SJSA1 (cell line): ENCODE measurements at regions not wholly inside any gene's neighbourhood (a gene's known extent, or its start where the extent isn't known, plus 50 kb on each side); places are given as distances from the start of the nearest gene placed in this dataset.

Experiments
- DNase-seq, 2 experiments: peaks; one replicate each; pipeline ENCODE4 v3.0.0-alpha.2; 2015 to 2020; ENCODE audit warnings: low spot score in 2 of 2, low read depth in 1 of 2
- H3K27ac ChIP-seq: fragments of 250-450 bp; sonication (Bioruptor Pico); 2 replicates; pipeline ENCODE4 v1.5.1; 2020; ENCODE audit warnings: mild to moderate bottlenecking, moderate library complexity
- H3K27me3 ChIP-seq: fragments of 250-450 bp; sonication (Bioruptor Pico); replicated peaks from 2 replicates; pipeline ENCODE4 v1.5.1; 2020; ENCODE audit warnings: mild to moderate bottlenecking, moderate library complexity
- H3K36me3 ChIP-seq: fragments of 250-450 bp; sonication (Bioruptor Pico); 2 replicates; pipeline ENCODE4 v1.5.1; 2020; ENCODE audit warnings: mild to moderate bottlenecking
- H3K4me1 ChIP-seq: fragments of 250-450 bp; sonication (Bioruptor Pico); replicated peaks from 2 replicates; pipeline ENCODE4 v1.6.1; 2021; ENCODE audit warnings: mild to moderate bottlenecking
- H3K4me3 ChIP-seq: fragments of 250-450 bp; sonication (Bioruptor Pico); 2 replicates; pipeline ENCODE4 v1.5.1; 2020; ENCODE audit warnings: mild to moderate bottlenecking
- H3K9me3 ChIP-seq: fragments of 250-450 bp; sonication (Bioruptor Pico); replicated peaks from 2 replicates; pipeline ENCODE4 v1.5.1; 2020; ENCODE audit warnings: mild to moderate bottlenecking

DNA sequence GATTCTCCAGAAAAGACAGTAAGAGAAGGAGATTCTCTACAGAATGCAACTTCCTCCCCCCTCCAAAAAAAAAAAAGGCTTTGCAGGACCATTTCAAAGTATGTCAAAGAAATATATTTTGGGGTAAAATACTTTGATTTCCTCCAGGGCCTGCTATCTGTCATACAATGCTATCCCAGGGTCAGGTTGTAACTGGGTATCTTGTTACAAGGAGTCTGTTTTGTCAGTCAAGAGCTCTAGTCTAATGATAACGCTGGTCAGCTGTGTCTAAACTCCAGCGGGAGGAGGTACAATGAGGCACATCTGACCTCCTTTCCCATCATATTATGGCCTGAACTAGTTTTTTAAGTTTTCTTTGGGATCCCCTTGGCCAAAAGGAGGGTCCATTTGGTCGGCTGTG lies 408.4 kb upstream of the CDH5 start:
- H3K27me3 ChIP-seq, result no peaks in the 10 kb centered on the region; the same call in 1 of the 2 replicates
- no peaks in the 10 kb centered on the region for H3K9me3 ChIP-seq
- DNase-seq, result no peak
- peaks cover 5% of the 10 kb centered on the region for H3K4me1 ChIP-seq
- no peak overlapping the region for H3K4me3 ChIP-seq
- H3K27ac ChIP-seq, result no peak overlapping the region
- no peaks in the 10 kb centered on the region for H3K36me3 ChIP-seq

GRCh38 chr16:65956100-65956499 lies 410.4 kb upstream of the CDH5 start:
- Histone ChIP-seq H3K27me3 (peaks cover 4% of the 10 kb centered on the region; the same call in 1 of the 2 replicates), H3K4me1 (peaks cover 5% of the 10 kb centered on the region), H3K27ac (no peak overlapping the region), H3K36me3 (no peaks in the 10 kb centered on the region), H3K9me3 (no peaks in the 10 kb centered on the region), H3K4me3 (no peak overlapping the region)
- no peak for DNase-seq

GRCh38 chr16:65954446-65954845 lies 412.0 kb upstream of the CDH5 start:
- H3K9me3 ChIP-seq, result no peaks in the 10 kb centered on the region
- H3K4me1 ChIP-seq, result no peaks in the 10 kb centered on the region
- peaks cover 4% of the 10 kb centered on the region; the same call in 1 of the 2 replicates for H3K27me3 ChIP-seq
- H3K36me3 ChIP-seq, result no peaks in the 10 kb centered on the region
- no peak overlapping the region for H3K4me3 ChIP-seq
- H3K27ac ChIP-seq, result no peak overlapping the region
- DNase-seq, result no peak

DNA sequence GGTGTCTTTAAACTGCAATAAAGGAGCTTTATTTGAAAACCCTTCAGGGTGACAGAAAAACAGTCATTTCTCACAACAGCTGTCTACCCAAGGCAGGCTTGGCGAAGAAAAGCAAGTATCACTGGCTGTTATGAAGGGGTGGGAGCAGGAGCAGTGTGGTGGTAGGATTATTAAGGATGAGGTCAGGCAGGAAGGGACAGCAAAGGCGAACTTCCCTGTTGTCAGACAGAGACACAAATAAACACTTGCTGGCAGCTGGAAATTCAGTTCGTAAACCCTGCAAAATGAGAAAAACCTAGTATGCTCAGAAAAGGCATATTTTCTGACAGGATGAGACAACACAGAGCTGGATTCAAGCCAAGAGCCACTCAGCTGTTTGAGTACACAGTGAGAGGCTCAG lies 416.3 kb upstream of the CDH5 start:
- no peak overlapping the region for H3K4me3 ChIP-seq
- no peak overlapping the region for H3K27ac ChIP-seq
- no peaks in the 10 kb centered on the region for H3K36me3 ChIP-seq
- DNase-seq, result no peak
- peaks cover 4% of the 10 kb centered on the region; the same call in 1 of the 2 replicates for H3K27me3 ChIP-seq
- no peaks in the 10 kb centered on the region for H3K4me1 ChIP-seq
- H3K9me3 ChIP-seq, result no peaks in the 10 kb centered on the region

DNA sequence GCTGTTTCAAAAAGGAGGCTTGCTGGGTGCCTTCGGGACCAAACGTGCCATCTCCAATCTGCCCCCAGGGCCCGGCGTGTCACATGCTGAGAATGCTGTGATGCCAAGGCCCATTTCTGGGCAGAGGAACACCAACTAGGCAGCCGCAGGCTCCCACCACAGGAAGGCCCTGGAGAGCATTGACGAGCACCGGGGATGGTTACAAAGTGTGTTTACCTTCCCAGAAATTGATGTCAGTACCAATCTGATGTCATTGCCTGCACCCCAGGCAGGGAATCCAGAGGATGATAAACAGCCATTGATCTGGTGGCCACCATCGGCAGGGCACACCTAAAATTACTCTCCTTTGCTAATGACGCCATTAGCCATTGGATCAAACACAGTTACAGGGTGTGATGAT lies 418.1 kb upstream of the CDH5 start:
- Histone ChIP-seq H3K27me3 (peaks cover 4% of the 10 kb centered on the region; the same call in 1 of the 2 replicates), H3K27ac (no peak overlapping the region), H3K4me1 (no peaks in the 10 kb centered on the region), H3K9me3 (no peaks in the 10 kb centered on the region), H3K4me3 (no peak overlapping the region), H3K36me3 (no peaks in the 10 kb centered on the region)
- no peak for DNase-seq

DNA sequence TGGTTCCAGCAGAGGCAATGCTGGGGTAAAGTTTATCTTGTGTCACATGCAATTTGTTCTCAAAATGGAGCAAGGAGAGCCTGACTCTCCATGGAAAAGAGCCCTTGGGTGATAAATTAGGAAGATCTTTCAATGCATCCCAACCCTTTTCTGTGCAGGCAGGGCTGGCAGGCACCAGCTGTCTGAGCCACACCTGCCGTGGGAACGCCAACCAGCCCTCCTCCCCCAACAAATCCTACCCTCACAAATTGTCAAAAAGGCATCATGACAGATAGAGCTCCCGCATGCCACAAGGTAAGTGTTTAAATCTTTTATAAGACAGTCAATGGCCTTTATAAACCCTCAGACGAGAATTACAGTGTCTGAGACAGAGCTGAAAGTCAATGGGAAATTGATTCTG lies 418.5 kb upstream of the CDH5 start:
- H3K27me3 ChIP-seq, result peaks cover 4% of the 10 kb centered on the region; the same call in 1 of the 2 replicates
- DNase-seq, result no peak

GRCh38 chr16:65945493-65945892 lies 421.0 kb upstream of the CDH5 start:
- H3K9me3 ChIP-seq, result no peaks in the 10 kb centered on the region
- H3K36me3 ChIP-seq, result no peaks in the 10 kb centered on the region
- no peak for DNase-seq
- no peaks in the 10 kb centered on the region for H3K27me3 ChIP-seq
- no peak overlapping the region for H3K4me3 ChIP-seq
- no peaks in the 10 kb centered on the region for H3K4me1 ChIP-seq
- H3K27ac ChIP-seq, result no peak overlapping the region

More for the DNA sequence above, 418.5 kb upstream of the CDH5 start:
- Histone ChIP-seq H3K27ac (no peak overlapping the region), H3K36me3 (no peaks in the 10 kb centered on the region), H3K4me3 (no peak overlapping the region), H3K9me3 (no peaks in the 10 kb centered on the region), H3K4me1 (no peaks in the 10 kb centered on the region)

DNA sequence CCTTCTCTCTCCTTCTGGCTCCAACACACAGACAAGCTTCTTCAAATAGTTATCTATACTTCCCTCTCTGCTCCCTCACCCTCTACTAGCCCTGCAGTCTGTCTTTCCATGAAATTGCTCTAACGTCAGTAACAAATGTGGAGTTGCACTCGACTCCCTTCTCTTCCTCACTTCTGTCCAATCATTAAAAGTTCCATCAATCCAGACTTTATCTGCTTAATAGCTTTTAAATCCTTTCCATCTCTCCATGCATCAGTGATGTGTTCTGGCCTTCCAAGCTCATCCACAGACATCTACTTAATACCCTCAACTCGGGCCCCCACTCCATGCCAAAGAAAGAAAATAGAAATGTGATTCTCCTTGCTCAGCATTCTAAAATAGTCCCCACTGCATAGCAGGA lies 422.1 kb upstream of the CDH5 start:
- Histone ChIP-seq H3K4me1 (no peaks in the 10 kb centered on the region), H3K4me3 (no peak overlapping the region), H3K9me3 (no peaks in the 10 kb centered on the region)

DNA sequence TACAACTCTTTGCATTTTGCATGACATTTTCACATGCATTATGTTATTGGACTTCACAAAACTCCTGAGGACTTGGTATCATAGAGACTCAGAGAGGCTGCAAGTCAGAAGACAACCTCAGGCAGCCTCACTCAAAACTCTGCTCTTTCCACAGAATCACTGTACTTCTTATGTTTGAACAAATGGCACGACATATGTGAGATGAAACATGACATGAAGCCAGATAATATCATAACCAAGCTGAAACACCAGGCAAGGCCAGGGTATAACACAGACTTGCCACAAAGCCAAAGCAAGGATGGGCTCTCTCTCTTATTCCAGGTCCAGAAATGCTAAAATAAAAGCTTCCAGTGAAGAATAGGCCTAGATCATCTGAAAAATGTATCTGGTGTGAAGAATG lies 425.8 kb upstream of the CDH5 start:
- Histone ChIP-seq H3K36me3 (no peaks in the 10 kb centered on the region), H3K27ac (no peak overlapping the region), H3K27me3 (no peaks in the 10 kb centered on the region), H3K4me1 (no peaks in the 10 kb centered on the region; the same call in 1 of the 2 replicates), H3K4me3 (no peak overlapping the region), H3K9me3 (no peaks in the 10 kb centered on the region)
- no peak for DNase-seq

More for the DNA sequence above, 422.1 kb upstream of the CDH5 start:
- H3K27me3 ChIP-seq, result no peaks in the 10 kb centered on the region
- no peak overlapping the region for H3K27ac ChIP-seq
- H3K36me3 ChIP-seq, result no peaks in the 10 kb centered on the region
- no peak for DNase-seq

DNA sequence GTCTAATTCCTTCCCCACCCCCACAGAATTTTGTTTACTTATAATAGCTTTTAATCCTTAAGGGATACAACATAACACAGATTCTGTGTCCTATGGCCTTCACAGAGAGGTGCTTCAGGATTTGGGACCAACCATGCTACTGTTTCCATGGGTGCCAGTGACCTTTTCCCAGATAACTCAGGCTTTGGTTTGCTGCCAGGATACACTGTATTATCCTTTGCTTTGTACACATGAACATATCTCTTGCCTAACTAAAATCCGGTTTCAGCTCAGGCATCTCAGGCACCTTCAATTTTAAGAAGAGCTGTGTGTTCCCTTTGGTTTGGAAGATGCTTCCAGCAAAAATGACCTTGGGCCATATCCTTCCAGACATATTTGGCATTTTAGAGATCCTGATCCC lies 428.4 kb upstream of the CDH5 start:
- H3K36me3 ChIP-seq, result no peaks in the 10 kb centered on the region
- H3K4me3 ChIP-seq, result no peak overlapping the region
- no peaks in the 10 kb centered on the region for H3K9me3 ChIP-seq
- no peaks in the 10 kb centered on the region; the same call in 1 of the 2 replicates for H3K4me1 ChIP-seq
- no peak overlapping the region for H3K27ac ChIP-seq
- H3K27me3 ChIP-seq, result no peaks in the 10 kb centered on the region
- DNase-seq, result no peak

DNA sequence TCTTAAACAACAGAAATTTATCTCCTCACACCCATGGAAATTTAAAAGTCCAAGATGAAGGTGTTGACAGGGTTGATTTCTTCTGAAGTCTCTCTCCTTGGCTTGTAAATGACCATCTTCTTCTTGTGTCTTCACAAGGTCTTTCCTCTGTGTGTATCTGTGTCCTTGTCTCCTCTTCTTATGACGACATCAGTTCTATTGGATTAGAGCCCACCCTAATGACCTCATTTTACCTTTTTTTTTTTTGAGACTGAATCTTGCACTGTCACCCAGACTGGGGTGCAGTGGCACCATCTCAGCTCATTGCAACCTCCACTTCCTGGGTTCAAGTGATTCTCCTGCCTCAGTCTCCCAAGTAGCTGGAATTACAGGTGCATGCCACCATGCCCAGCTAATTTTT lies 429.0 kb upstream of the CDH5 start:
- no peak overlapping the region for H3K27ac ChIP-seq
- no peaks in the 10 kb centered on the region; the same call in 1 of the 2 replicates for H3K4me1 ChIP-seq
- no peak overlapping the region for H3K4me3 ChIP-seq
- H3K9me3 ChIP-seq, result no peaks in the 10 kb centered on the region
- DNase-seq, result no peak
- no peaks in the 10 kb centered on the region for H3K27me3 ChIP-seq
- H3K36me3 ChIP-seq, result no peaks in the 10 kb centered on the region

DNA sequence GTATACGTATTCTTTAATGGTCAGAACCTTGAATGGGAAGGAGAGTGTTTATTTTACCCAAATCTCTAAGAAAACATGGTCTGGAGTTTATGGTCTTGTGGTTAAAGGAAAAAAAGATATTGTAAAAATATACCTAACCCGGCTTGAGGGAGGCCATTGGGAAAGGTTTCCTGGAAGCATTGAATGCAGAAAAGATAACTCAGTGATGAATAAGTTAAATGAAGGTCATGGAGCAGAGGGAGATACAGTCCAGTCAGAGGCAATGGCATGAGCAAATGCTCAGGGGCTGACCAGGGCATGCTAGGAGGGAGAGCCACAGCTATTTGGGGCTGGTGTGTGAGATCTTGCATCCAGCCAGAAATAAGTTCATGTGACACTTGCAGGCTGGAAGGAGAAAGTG lies 430.4 kb upstream of the CDH5 start:
- H3K36me3 ChIP-seq, result no peaks in the 10 kb centered on the region
- H3K9me3 ChIP-seq, result no peaks in the 10 kb centered on the region
- H3K27ac ChIP-seq, result no peak overlapping the region
- DNase-seq, result no peak
- no peaks in the 10 kb centered on the region; the same call in 1 of the 2 replicates for H3K4me1 ChIP-seq
- no peaks in the 10 kb centered on the region for H3K27me3 ChIP-seq
- no peak overlapping the region for H3K4me3 ChIP-seq

DNA sequence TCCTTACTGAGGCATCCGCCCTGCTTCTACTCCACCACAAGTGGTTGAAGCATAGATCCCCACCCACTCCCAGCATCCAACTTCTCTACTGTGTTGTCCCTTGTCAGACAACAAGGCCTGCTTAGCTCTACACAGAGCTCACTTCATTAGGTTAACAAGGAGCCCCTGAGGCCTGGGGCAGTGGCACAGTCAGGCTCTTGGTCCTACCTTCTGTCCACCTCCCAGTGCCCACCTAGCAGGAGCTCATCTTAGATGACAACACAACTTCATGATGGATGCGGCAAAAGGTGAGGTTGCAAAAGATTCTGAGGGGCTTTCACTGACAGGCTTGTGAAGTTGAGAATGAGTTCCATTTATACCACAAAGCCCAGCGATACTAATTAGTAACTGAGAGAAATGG lies 432.0 kb upstream of the CDH5 start:
- H3K27me3 ChIP-seq, result no peaks in the 10 kb centered on the region
- H3K4me3 ChIP-seq, result no peak overlapping the region
- no peak overlapping the region for H3K27ac ChIP-seq
- H3K4me1 ChIP-seq, result no peaks in the 10 kb centered on the region; the same call in 1 of the 2 replicates
- H3K9me3 ChIP-seq, result no peaks in the 10 kb centered on the region
- DNase-seq, result no peak
- H3K36me3 ChIP-seq, result no peaks in the 10 kb centered on the region

- H3K9me3 ChIP-seq, result no peaks in the 10 kb centered on the region
- no peaks in the 10 kb centered on the region for H3K27me3 ChIP-seq
- H3K4me1 ChIP-seq, result no peaks in the 10 kb centered on the region; the same call in 1 of the 2 replicates
- H3K4me3 ChIP-seq, result no peak overlapping the region
- H3K27ac ChIP-seq, result no peak overlapping the region
- no peak for DNase-seq
- H3K36me3 ChIP-seq, result no peaks in the 10 kb centered on the region
Observed at GRCh38 chr16:65933703-65934102, 432.8 kb upstream of the CDH5 start.

GRCh38 chr16:65932350-65933072 lies 434.0 kb upstream of the CDH5 start:
- H3K4me1 ChIP-seq, result no peaks in the 10 kb centered on the region; the same call in 1 of the 2 replicates
- no peaks in the 10 kb centered on the region for H3K36me3 ChIP-seq
- H3K9me3 ChIP-seq, result no peaks in the 10 kb centered on the region
- no peak overlapping the region for H3K4me3 ChIP-seq
- H3K27ac ChIP-seq, result no peak overlapping the region
- DNase-seq, result no peak
- H3K27me3 ChIP-seq, result no peaks in the 10 kb centered on the region
